ENCODE measurements at regions not wholly inside any gene's neighbourhood (a gene's known extent, or its start where the extent isn't known, plus 50 kb on each side); places are given as distances from the start of the nearest gene placed in this dataset.

GRCh38 chr1:228976316-228976715 is 241.0 kb downstream of the RHOU start:
- no peaks in the 10 kb centered on the region for H3K9me3 Mint-ChIP-seq
- H3K27me3 Mint-ChIP-seq = peaks cover 3% of the 10 kb centered on the region
- H3K4me3 Mint-ChIP-seq = no peak overlapping the region
- no peak overlapping the region for H3K27ac Mint-ChIP-seq
- no peaks in the 10 kb centered on the region for H3K36me3 Mint-ChIP-seq (ENCODE audit: low read depth)
- intact Hi-C loops (cut with micrococcal nuclease) = no loop called here
- H3K4me1 Mint-ChIP-seq (ENCODE audit: low read depth) = peaks cover 23% of the 10 kb centered on the region

- Mint-ChIP-seq H3K4me3 (no peak overlapping the region), H3K36me3 (ENCODE audit: low read depth) (no peaks in the 10 kb centered on the region), H3K27ac (no peak overlapping the region), H3K4me1 (ENCODE audit: low read depth) (peaks cover 19% of the 10 kb centered on the region), H3K27me3 (peaks cover 3% of the 10 kb centered on the region), H3K9me3 (no peaks in the 10 kb centered on the region)
- intact Hi-C loops (cut with micrococcal nuclease) = no loop called here
Observed at GRCh38 chr1:228977307-228977706, 242.0 kb downstream of the RHOU start.

- Mint-ChIP-seq H3K9me3 (no peaks in the 10 kb centered on the region), H3K27ac (no peak overlapping the region), H3K4me3 (no peak overlapping the region), H3K4me1 (ENCODE audit: low read depth) (peaks cover 23% of the 10 kb centered on the region), H3K27me3 (peaks cover 3% of the 10 kb centered on the region), H3K36me3 (ENCODE audit: low read depth) (no peaks in the 10 kb centered on the region)
- intact Hi-C loops (cut with micrococcal nuclease) = no loop called here
Observed at GRCh38 chr1:228977741-228978140, 242.5 kb downstream of the RHOU start.

- Mint-ChIP-seq H3K9me3 (no peaks in the 10 kb centered on the region), H3K4me3 (no peak overlapping the region), H3K36me3 (ENCODE audit: low read depth) (no peaks in the 10 kb centered on the region), H3K27me3 (peaks cover 3% of the 10 kb centered on the region), H3K4me1 (ENCODE audit: low read depth) (peaks cover 33% of the 10 kb centered on the region), H3K27ac (peak overlapping the region; percentile 19)
- intact Hi-C loops (cut with micrococcal nuclease) = no loop called here
Observed at GRCh38 chr1:228978484-228979324, 243.4 kb downstream of the RHOU start.

- intact Hi-C loops (cut with micrococcal nuclease) = no loop called here
- Mint-ChIP-seq H3K4me3 (no peak overlapping the region), H3K36me3 (ENCODE audit: low read depth) (no peaks in the 10 kb centered on the region), H3K4me1 (ENCODE audit: low read depth) (peaks cover 37% of the 10 kb centered on the region), H3K9me3 (no peaks in the 10 kb centered on the region), H3K27ac (no peak overlapping the region), H3K27me3 (peaks cover 3% of the 10 kb centered on the region)
Observed at GRCh38 chr1:228979325-228979699, 244.0 kb downstream of the RHOU start.

GRCh38 chr1:228979774-228980173 is 244.5 kb downstream of the RHOU start:
- H3K4me1 Mint-ChIP-seq (ENCODE audit: low read depth) = peaks cover 42% of the 10 kb centered on the region
- H3K27me3 Mint-ChIP-seq = peaks cover 3% of the 10 kb centered on the region
- no peak overlapping the region for H3K27ac Mint-ChIP-seq
- no peaks in the 10 kb centered on the region for H3K36me3 Mint-ChIP-seq (ENCODE audit: low read depth)
- no peaks in the 10 kb centered on the region for H3K9me3 Mint-ChIP-seq
- intact Hi-C loops (cut with micrococcal nuclease) = no loop called here
- H3K4me3 Mint-ChIP-seq = no peak overlapping the region

- H3K4me3 Mint-ChIP-seq = no peak overlapping the region
- H3K27me3 Mint-ChIP-seq = peaks cover 3% of the 10 kb centered on the region
- H3K27ac Mint-ChIP-seq = no peak overlapping the region
- no peaks in the 10 kb centered on the region for H3K9me3 Mint-ChIP-seq
- H3K36me3 Mint-ChIP-seq (ENCODE audit: low read depth) = no peaks in the 10 kb centered on the region
- intact Hi-C loops (cut with micrococcal nuclease) = no loop called here
- H3K4me1 Mint-ChIP-seq (ENCODE audit: low read depth) = peaks cover 48% of the 10 kb centered on the region
Observed at GRCh38 chr1:228980232-228980937, 245.1 kb downstream of the RHOU start.

- Mint-ChIP-seq H3K4me3 (no peak overlapping the region), H3K9me3 (no peaks in the 10 kb centered on the region), H3K27me3 (peaks cover 3% of the 10 kb centered on the region), H3K27ac (no peak overlapping the region), H3K4me1 (ENCODE audit: low read depth) (peaks cover 69% of the 10 kb centered on the region), H3K36me3 (ENCODE audit: low read depth) (no peaks in the 10 kb centered on the region)
- intact Hi-C loops (cut with micrococcal nuclease) = no loop called here
Observed at GRCh38 chr1:228982637-228983036, 247.4 kb downstream of the RHOU start.

- H3K4me3 Mint-ChIP-seq = no peak overlapping the region
- H3K27ac Mint-ChIP-seq = no peak overlapping the region
- H3K27me3 Mint-ChIP-seq = peaks cover 3% of the 10 kb centered on the region
- no peaks in the 10 kb centered on the region for H3K36me3 Mint-ChIP-seq (ENCODE audit: low read depth)
- intact Hi-C loops (cut with micrococcal nuclease) = no loop called here
- no peaks in the 10 kb centered on the region for H3K9me3 Mint-ChIP-seq
- H3K4me1 Mint-ChIP-seq (ENCODE audit: low read depth) = peaks cover 75% of the 10 kb centered on the region
Observed at GRCh38 chr1:228983231-228983660, 248.0 kb downstream of the RHOU start.

- H3K27ac Mint-ChIP-seq = no peak overlapping the region
- no peaks in the 10 kb centered on the region for H3K36me3 Mint-ChIP-seq (ENCODE audit: low read depth)
- H3K4me1 Mint-ChIP-seq (ENCODE audit: low read depth) = peaks cover 75% of the 10 kb centered on the region
- H3K27me3 Mint-ChIP-seq = peaks cover 2% of the 10 kb centered on the region
- no peaks in the 10 kb centered on the region for H3K9me3 Mint-ChIP-seq
- no peak overlapping the region for H3K4me3 Mint-ChIP-seq
- intact Hi-C loops (cut with micrococcal nuclease) = no loop called here
Observed at GRCh38 chr1:228983661-228984060, 248.4 kb downstream of the RHOU start.

- no peaks in the 10 kb centered on the region for H3K9me3 Mint-ChIP-seq
- no peak overlapping the region for H3K4me3 Mint-ChIP-seq
- H3K36me3 Mint-ChIP-seq (ENCODE audit: low read depth) = no peaks in the 10 kb centered on the region
- H3K27ac Mint-ChIP-seq = no peak overlapping the region
- intact Hi-C loops (cut with micrococcal nuclease) = no loop called here
- H3K4me1 Mint-ChIP-seq (ENCODE audit: low read depth) = peaks cover 75% of the 10 kb centered on the region
- H3K27me3 Mint-ChIP-seq = no peaks in the 10 kb centered on the region
Observed at GRCh38 chr1:228984107-228984506, 248.8 kb downstream of the RHOU start.

GRCh38 chr1:228984646-228985631 is 249.7 kb downstream of the RHOU start:
- Mint-ChIP-seq H3K4me1 (ENCODE audit: low read depth) (peaks cover 75% of the 10 kb centered on the region), H3K36me3 (ENCODE audit: low read depth) (no peaks in the 10 kb centered on the region), H3K9me3 (no peaks in the 10 kb centered on the region), H3K4me3 (no peak overlapping the region), H3K27me3 (no peaks in the 10 kb centered on the region), H3K27ac (peak overlapping the region; percentile 16)
- intact Hi-C loops (cut with micrococcal nuclease) = no loop called here

- Mint-ChIP-seq H3K4me3 (no peak overlapping the region), H3K27me3 (no peaks in the 10 kb centered on the region), H3K9me3 (no peaks in the 10 kb centered on the region), H3K4me1 (ENCODE audit: low read depth) (peaks cover 79% of the 10 kb centered on the region), H3K27ac (peak overlapping the region; percentile 40), H3K36me3 (ENCODE audit: low read depth) (no peaks in the 10 kb centered on the region)
- intact Hi-C loops (cut with micrococcal nuclease) = no loop called here
Observed at GRCh38 chr1:228985661-228986060, 250.4 kb downstream of the RHOU start.
